Heart left ventricle (tissue), 13 donors: ENCODE measurements at regions not wholly inside any gene's neighbourhood (a gene's known extent, or its start where the extent isn't known, plus 50 kb on each side); places are given as distances from the start of the nearest gene placed in this dataset.

ENCODE experiments used
- POLR2A ChIP-seq, 2 donors: fragments of 450-650 bp; IDR thresholded peaks; one replicate each; pipeline ENCODE4 v1.6.1; 2017; ENCODE audit warnings: antibody characterized with exemption in 2 of 2, mild to moderate bottlenecking in 2 of 2, moderate library complexity in 2 of 2
- TF ChIP-seq, protein P1 (sequence below), 12 donors: fragments of 200-600 bp; sonication (generic) in 4 of 12; IDR thresholded peaks; one replicate each; pipeline versions ENCODE4 v1.5.0 to v1.8.0; 2018 to 2022; ENCODE audit warnings: antibody characterized with exemption in 12 of 12, mild to moderate bottlenecking in 5 of 12
- donor health status: ischemic (EF 13 %, LVEDD 7.1; RV severe dilation, severe dysfunction).
- donor health status: DM: no; HTN: yes; CAD: no.
- donor health status: DM: no; HTN: no; CAD: no.
- donor health status: ischemic (EF 25% LVEDD 6.9; RV normal size, moderate dysfunction).
- donor health status: ischemic (EF 25% LVEDD 5.7; RV mildly dilated, moderate dysfunction).
- donor health status: ischemic (EF 35%, LVEDD 5.7; RV mildly dilated, moderate dysfunction).
- donor health status: nonischemic (EF 11% LVEDD 7.7; RV severe dilation, severe dysfunction).
- donor health status: DM: yes; HTN: yes; CAD: no.
- donor health status: PGD.
- donor health status: ischemic (EF 29% LVEDD 5.4; RV normal size, mild dysfunction).
- donor health status: nonischemic (EF 23%, LVEDD 6.1; RV moderate dilation, normal function).

DNA sequence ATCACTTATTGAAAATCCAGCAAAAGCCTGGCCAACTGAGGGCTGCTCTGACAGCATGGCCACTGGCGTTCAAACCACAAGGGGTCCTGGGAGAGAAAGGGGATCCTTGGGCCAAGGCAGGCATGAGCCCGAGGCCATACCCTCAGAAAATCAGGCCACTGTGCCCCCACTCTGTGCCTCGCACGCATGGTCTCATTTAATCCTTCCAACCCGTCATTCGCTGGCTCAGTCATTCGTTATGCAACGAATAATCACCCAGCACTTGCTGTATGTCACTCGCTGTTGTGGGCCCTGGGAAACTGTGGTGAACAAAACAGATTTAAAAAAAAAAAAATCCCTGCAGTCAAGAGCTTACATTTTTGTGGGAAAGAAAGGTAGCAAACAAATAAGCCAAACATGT lies 112.7 kb downstream of the BCOR start:
- TF ChIP-seq, protein P1, sequence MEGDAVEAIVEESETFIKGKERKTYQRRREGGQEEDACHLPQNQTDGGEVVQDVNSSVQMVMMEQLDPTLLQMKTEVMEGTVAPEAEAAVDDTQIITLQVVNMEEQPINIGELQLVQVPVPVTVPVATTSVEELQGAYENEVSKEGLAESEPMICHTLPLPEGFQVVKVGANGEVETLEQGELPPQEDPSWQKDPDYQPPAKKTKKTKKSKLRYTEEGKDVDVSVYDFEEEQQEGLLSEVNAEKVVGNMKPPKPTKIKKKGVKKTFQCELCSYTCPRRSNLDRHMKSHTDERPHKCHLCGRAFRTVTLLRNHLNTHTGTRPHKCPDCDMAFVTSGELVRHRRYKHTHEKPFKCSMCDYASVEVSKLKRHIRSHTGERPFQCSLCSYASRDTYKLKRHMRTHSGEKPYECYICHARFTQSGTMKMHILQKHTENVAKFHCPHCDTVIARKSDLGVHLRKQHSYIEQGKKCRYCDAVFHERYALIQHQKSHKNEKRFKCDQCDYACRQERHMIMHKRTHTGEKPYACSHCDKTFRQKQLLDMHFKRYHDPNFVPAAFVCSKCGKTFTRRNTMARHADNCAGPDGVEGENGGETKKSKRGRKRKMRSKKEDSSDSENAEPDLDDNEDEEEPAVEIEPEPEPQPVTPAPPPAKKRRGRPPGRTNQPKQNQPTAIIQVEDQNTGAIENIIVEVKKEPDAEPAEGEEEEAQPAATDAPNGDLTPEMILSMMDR (IDR thresholded peaks at IDR 0.05): no peak
- TF ChIP-seq POLR2A (IDR thresholded peaks at IDR 0.05): no peak
